Adrenal gland (tissue), 9 donors: ENCODE measurements at regions not wholly inside any gene's neighbourhood (a gene's known extent, or its start where the extent isn't known, plus 50 kb on each side); places are given as distances from the start of the nearest gene placed in this dataset.

Experiments
- DNase-seq, 7 donors: peaks; one replicate each; pipeline ENCODE4 v3.0.0-alpha.2; 2019 to 2020
- H3K27ac ChIP-seq, 5 donors: fragments of 200-600 bp; sonication (generic) in 4 of 5; 1 replicate in 3 of 5; 2 replicates in 2 of 5; pipeline versions ENCODE4 v1.5.1 to v1.8.0; 2016 to 2020; ENCODE audit warnings: mild to moderate bottlenecking in 1 of 5
- H3K27me3 ChIP-seq: fragments of 200-600 bp; 2 replicates; pipeline ENCODE4 v1.8.0; 2021
- H3K36me3 ChIP-seq, 2 donors: fragments of 200-600 bp; replicated peaks in 1 of 2; 1 replicate in 1 of 2; 2 replicates in 1 of 2; pipeline versions ENCODE4 v1.5.1 to v1.8.0; 2018 to 2022
- H3K4me1 ChIP-seq, 2 donors: fragments of 200-600 bp; replicated peaks in 1 of 2; 1 replicate in 1 of 2; 2 replicates in 1 of 2; pipeline versions ENCODE4 v1.5.1 to v1.8.0; 2018 to 2021
- H3K4me3 ChIP-seq, 4 donors: fragments of 200-600 bp; sonication (generic) in 3 of 4; one replicate each; pipeline ENCODE4 v1.5.1; 2016 to 2018
- H3K9me3 ChIP-seq, 3 donors: fragments of 200-600 bp; sonication (generic) in 1 of 3; replicated peaks in 1 of 3; 1 replicate in 2 of 3; 2 replicates in 1 of 3; pipeline versions ENCODE4 v1.5.1 to v1.8.0; 2016 to 2021
- CTCF ChIP-seq, 6 experiments: fragments of 450-650 bp in 4 of 6; fragments of 200-600 bp in 2 of 6; sonication (generic) in 1 of 6; IDR thresholded peaks; 1 replicate in 5 of 6; 2 replicates in 1 of 6; pipeline versions ENCODE4 v1.5.1 to v1.8.0; 2016 to 2021; ENCODE audit warnings: antibody characterized with exemption in 6 of 6, mild to moderate bottlenecking in 2 of 6, moderate library complexity in 1 of 6
- POLR2A ChIP-seq, 2 donors: fragments of 450-650 bp; IDR thresholded peaks; one replicate each; pipeline ENCODE4 v1.6.1; 2017; ENCODE audit warnings: antibody characterized with exemption in 2 of 2, mild to moderate bottlenecking in 2 of 2, moderate library complexity in 1 of 2
- WGBS, 4 donors: extraction: QIAGEN DNeasy Blood & Tissue Kit in 2 of 4; methylation state at CpG; one replicate each; pipeline versions ENCODE4 v1.1.5 to v1.1.7; 2013 to 2017; 5-methylcytosine and 5-hydroxymethylcytosine counted together
- intact Hi-C, 2 donors: fragments of 100-400 bp; cut with DNase I; formaldehyde crosslinking; loops; one replicate each; pipeline versions ENCODE4 v1.14.1 to v1.15.0; 2022 to 2023
- donor health status: healthy with polysubstance abuse.
- donor health status: Bipolar disorder and iron deficiency.
- donor health status: DM: yes; HTN: yes; CAD: no.
- donor health status: DM: no; HTN: no; CAD: no.
- donor health status: DM: no; HTN: no; CAD: no.

DNA sequence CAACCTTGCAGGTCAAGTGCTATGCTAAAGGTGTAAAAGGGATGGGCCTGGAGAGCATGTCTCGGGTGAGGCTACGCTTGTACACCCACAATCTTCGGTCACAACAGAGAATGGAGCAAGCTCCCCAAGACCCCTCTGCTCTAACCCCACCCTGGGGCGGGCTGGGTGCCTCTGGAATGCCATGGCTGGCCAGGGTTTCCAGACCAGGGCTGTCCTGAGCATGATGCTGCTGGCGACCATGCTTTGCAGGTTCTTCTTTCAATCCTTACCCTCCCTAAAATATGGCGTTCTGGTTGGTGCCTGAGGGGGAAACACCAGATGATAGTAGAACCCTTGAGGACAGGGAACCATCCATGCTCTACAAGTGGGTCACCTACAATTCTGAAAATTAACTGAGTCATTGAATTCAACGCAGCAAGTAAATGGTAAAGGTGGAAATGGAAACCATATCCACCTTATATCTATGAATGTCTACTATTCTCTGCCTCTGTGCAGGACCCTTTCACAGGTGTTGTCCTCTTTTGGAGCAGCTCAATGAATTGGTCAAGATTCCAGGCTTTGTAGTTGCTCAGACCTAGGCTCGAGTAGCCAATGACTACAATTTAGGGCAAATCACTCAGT lies 111.6 kb upstream of the EGLN3 start:
- intact Hi-C loops: no loop called here
- no peak for DNase-seq
- no peaks in the 10 kb centered on the region for H3K36me3 ChIP-seq
- peaks cover 5 to 7% of the 10 kb centered on the region in 2 donors for H3K4me1 ChIP-seq
- 88 to 93% (median 91%) methylated on average over 8 of the region's 8 CpGs for WGBS, 4 donors
- no peak overlapping the region for H3K4me3 ChIP-seq
- no peaks in the 10 kb centered on the region for H3K9me3 ChIP-seq
- no peak overlapping the region for H3K27ac ChIP-seq
- no peaks in the 10 kb centered on the region for H3K27me3 ChIP-seq
- TF ChIP-seq CTCF (IDR thresholded peaks at IDR 0.05) (no peak), POLR2A (IDR thresholded peaks at IDR 0.05) (no peak)

- DNase-seq: no peak
- intact Hi-C loops: no loop called here
- no peaks in the 10 kb centered on the region for H3K27me3 ChIP-seq
- peak overlapping the region in 3 of 4 donors; percentile 11 to 62 (median 20) for H3K4me3 ChIP-seq
- peaks cover 5 to 7% of the 10 kb centered on the region in 2 donors for H3K4me1 ChIP-seq
- 25 to 31% (median 28%) methylated on average over 15 to 16 of the region's 16 CpGs for WGBS, 4 donors
- H3K36me3 ChIP-seq: no peaks in the 10 kb centered on the region
- no peaks in the 10 kb centered on the region for H3K9me3 ChIP-seq
- H3K27ac ChIP-seq: peak overlapping the region in 2 of 5 donors; percentile 41 to 77
- TF ChIP-seq POLR2A (IDR thresholded peaks at IDR 0.05) (no peak), CTCF (IDR thresholded peaks at IDR 0.05) (no peak)
These were observed 109.8 kb upstream of the EGLN3 start for GRCh38 chr14:34060651-34060999.

DNA sequence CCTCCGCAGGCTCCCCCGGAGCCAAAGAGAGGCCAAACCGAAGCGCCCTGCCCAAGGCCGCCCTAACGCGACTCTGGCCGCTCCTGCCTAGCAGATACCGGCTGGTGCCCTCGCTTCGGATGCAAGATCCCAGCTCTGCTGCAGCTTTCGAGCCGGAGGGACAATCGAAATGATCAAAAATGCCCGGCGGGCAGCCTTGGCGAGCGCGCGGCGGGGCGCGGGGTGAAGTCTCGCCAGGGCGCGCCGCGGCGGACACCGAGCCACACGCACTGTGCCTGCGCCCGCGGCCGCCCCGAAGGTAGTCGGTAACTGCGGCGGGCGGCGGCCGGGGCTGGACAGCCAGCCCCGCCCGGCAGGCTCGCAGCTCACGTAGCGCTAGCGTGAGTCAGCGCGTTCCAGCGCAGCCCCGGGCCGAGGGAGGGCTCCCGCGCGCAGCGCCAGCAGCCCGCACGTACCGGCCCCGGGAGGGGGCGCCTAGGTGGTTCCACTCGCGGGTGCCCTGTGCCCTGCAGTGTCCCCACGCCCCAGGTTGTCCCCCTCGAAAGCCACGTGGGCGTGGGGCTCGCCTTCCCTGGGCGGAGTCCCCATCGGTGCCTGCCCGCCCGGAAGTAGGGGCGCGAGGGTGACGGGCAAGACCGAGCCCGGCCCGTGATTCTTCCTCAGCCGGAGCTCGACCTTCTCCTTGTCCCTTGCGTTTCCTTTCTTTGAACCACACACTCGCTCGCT lies 109.2 kb upstream of the EGLN3 start:
- Histone ChIP-seq H3K27me3 (peaks cover 3% of the 10 kb centered on the region), H3K27ac (peak overlapping the region in 2 of 5 donors; percentile 63 to 77), H3K4me1 (peaks cover 5 to 7% of the 10 kb centered on the region in 2 donors), H3K4me3 (peak overlapping the region in 3 of 4 donors; percentile 11 to 62 (median 20)), H3K9me3 (no peaks in the 10 kb centered on the region), H3K36me3 (no peaks in the 10 kb centered on the region)
- TF ChIP-seq POLR2A (IDR thresholded peaks at IDR 0.05) (peak in 1 of 2 donors; percentile 17), CTCF (IDR thresholded peaks at IDR 0.05) (peak in 1 of 6 experiments; percentile 16)
- intact Hi-C loops: no loop called here
- DNase-seq: peak; percentile 59 to 82 (median 73)
- 1 to 3% (median 2%) methylated on average over 18 to 84 of the region's 84 CpGs for WGBS, 4 donors

DNA sequence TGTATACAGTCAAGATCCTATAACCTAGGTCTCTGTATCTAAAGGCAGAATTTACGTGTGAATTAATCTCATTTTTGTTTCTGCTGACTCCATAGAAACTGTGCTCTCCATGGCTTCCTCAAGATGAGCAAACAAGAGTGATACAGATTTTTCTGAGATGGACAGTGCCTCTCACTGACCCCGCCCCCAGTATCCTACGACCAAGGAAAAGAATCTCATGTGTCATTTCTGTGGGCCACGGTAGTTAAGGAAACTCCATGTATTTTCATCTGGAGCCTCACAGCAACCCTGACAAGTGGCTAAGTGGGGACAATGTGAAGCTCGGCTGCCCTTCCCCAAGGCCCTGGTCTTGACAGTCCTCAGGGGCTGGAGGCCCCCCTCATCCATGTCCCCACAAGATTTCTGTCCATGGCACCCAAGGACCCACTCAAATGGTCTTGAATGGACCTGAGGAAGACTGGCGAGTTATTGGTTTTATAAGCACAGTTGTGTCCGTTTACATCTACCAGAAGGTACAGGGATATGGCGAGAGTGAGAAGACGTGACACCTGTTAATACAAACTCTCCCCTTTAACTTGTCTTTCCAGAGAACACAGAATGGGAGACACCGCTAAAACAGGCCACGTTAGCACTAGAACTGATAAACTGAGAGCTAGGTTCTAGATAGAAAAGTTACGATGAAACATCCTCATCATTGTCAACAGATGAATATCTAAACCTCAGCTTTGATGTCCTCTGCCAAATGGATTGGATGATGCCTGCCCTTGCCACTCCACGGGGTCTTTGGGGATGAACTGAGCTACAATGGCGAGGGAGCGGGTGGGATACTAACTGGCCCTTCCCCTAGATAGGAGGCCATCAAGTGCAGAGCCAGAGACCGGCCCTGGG lies 108.4 kb upstream of the EGLN3 start:
- Histone ChIP-seq H3K27me3 (peaks cover 3% of the 10 kb centered on the region), H3K4me3 (peak overlapping the region in 2 of 4 donors; percentile 20 to 62), H3K36me3 (no peaks in the 10 kb centered on the region), H3K27ac (peak overlapping the region in 2 of 5 donors; percentile 63 to 77), H3K4me1 (peaks cover 5 to 7% of the 10 kb centered on the region in 2 donors), H3K9me3 (no peaks in the 10 kb centered on the region)
- no peak for DNase-seq
- intact Hi-C loops: no loop called here
- TF ChIP-seq CTCF (IDR thresholded peaks at IDR 0.05): no peak
- no peak for TF ChIP-seq POLR2A (IDR thresholded peaks at IDR 0.05)
- WGBS, 4 donors: 74 to 78% (median 75%) methylated on average over 15 to 16 of the region's 16 CpGs
